GM19238 (cell line): ENCODE measurements at regions not wholly inside any gene's neighbourhood (a gene's known extent, or its start where the extent isn't known, plus 50 kb on each side); places are given as distances from the start of the nearest gene placed in this dataset.
"Not testable (repeated sequence)": the region's sequence is repeated elsewhere in the genome, so short reads cannot be mapped to it uniquely, and the experiment has no call there.

Experiments
- DNase-seq: peaks from one replicate; pipeline ENCODE4 v3.0.0; 2011; ENCODE audit warnings: low spot score; ENCODE audit not compliant: insufficient read length

DNA sequence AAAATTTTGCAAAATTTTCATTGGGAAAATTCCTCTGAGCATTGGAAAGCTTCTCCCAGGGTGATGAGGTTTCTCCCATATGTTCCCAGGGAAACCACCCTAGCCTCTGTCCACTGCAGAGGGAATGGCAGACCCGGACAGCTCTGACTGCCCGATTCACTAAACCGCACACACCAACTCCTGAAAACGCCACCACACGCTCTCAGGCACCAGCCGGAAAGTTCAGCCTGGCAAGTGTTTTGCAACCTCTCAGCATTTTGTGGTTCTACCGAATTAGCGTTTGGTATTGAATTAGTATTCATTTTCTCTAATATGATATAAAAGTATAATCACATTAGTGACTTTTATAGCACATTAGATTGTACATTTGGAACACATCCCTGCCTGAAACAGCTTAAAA lies 213.4 kb downstream of the PHETA1 start:
- DNase-seq, result no peak

DNA sequence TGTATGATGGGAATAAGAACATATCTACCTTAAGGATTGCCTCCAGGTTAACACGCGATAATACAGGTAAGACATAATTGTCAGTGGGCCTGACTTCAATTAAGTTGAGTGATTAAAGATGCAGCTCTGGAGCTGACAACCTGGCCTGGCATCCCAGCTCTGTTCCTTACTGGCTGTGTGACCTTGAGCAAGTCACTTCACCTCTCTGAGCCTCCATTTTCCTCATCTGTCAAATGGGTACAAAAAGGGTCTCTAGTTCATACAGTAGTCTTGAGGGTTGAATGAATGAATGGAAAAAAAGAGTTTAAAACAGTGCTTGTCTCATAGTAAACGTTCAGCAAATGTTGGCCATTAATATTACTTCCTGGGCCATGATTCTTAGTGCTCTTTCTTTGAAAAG lies 213.9 kb downstream of the PHETA1 start:
- no peak for DNase-seq

DNA sequence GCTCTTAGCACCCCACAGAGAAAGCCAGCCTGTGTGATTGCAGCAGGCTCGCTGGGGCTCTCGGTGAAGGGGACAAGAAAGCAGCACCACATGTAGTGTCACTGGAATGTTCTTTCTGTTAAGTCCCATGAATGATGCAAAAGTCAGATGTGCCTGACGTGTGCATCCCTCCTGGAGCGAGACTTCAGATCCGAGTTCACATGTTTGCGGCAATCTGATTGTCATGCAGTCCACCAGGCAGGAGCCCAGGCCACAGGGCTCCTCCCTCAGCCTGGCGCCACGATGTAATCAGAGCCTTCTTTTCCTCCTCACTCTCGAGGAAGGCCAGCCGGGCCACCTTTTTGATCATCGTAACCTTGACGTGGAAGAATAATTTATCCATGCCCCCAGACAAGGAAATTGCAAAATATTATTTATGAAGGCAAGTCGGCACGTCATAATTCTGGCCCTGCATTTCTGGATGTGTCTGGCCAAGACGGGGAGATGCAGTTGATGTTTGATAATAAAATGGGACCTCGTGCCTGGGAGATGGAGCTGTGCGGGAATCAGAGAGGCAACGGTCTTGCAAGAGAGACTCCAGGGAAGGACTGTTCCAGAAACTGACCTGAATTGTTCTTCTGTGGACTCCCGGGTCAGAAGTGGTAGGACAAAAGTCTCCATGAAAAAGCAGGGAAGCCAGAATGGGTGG lies 214.6 kb downstream of the PHETA1 start:
- DNase-seq, result no peak

DNA sequence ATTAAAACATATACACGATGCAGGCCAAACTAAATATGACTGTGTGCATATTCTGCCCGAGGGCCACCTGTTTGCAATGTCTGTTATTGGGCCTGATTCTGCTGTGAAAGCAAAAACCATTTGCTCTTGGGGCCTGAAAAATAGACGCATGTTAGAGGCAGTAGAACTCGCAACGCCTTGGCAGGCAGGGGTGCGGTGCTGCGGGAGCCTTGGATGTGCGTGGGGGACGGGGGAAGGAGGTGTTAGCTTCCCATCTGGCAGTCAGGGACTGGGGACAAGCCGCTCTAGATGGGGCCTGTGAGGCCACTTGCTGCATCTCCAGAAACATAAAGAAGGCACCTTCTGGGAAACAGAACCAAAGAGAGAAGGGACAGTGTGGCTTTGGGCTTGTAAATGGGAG lies 216.3 kb downstream of the PHETA1 start:
- DNase-seq, result no peak

DNA sequence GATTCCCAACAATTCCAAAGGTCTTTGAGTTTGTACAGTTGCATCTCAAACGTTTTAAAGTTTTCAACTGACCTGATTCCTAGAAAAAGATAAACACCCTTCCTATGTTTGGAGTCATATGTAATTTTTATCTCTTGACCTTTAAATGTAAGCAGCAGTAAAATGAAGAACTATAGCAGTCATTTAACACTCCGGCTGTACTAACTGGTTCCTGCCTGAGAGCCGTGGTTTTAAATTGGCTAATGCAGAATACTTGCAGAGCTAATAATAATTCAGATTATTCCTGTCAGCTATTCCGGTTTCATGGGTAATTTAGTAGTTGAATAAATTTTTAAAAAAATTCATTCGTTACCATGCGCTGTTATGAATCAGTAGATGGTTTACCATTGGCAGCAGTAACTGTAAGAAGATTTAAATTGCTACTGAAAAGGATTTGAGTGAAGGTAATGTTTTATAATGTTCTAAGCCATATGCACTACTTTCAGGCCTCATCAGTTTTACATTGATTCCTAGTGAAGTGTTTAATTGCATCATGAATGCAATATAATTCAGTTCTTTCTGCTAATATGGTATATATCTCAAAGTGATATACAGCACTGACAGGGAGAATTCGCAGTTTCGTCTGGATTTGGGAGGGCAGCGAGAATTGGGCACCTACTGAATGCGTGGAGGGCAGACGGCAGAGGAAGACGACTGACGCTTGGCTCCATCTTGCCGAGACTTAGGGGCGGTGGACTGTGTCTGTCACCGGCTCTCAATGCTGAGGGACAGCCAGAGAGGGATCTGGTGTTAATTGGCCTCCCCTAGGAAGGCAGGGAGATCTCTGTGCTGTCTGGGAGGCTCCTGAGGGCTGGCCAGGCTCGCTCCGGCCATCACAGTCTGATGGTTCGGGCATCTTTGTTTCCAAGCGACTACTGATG lies 217.7 kb downstream of the PHETA1 start:
- DNase-seq, result no peak

DNA sequence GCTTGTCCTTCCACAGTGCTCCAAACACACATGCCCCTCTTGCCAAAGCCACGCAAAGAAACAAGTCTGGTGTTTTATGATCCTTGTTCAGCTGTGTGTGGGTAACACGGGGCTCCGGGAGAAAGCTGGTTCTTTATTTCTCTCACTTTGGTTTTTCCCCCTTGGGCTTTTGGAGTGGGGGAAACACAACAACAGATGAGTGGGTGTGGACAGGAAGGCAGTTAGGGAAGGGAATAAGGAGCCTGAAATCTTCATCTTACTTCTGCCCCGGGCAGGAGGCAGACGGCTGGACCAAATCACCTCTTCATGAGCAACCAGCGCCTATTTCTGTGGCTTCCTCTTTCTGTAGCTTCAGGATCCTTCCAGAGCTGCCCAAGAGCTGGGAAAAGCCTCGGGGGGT lies 218.5 kb downstream of the PHETA1 start:
- no peak for DNase-seq

DNA sequence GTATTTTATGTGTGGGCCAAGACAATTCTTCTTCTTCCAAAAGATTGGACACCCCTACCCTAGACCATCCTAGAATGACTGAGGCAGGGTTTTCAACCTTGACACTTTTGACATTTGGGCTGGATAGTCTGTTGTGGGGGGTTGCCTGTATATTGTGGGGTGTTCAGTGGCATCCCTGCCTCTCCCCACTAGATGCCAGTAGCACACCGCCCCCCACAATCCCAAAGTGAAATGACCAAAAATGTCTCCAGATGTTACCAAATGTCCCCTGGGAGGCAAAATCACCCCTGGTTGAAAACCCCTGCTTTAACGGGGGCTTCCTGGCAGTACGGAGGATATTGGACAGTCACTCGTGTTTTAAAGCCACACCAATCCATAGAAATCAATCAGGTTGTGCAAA lies 219.6 kb downstream of the PHETA1 start:
- no peak for DNase-seq

DNA sequence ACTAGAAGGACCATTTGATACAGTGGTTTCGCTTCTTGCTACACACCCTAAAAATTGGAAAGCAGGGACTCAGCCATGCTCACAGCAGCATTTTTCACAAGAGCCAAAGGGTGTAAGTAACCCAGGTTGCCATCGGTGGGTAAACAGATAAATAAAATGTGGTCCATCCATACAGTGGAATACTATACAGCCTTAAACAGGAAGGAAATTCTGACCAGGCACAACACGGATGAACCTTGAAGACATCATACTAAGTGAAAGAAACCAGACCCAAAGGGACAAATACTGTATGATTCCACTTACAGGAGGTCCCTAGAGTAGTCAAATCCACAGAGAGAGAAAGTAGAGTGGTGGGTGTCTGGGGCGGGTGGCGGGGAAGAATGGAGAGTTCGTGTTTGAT lies 220.9 kb downstream of the PHETA1 start:
- DNase-seq, result no peak

DNA sequence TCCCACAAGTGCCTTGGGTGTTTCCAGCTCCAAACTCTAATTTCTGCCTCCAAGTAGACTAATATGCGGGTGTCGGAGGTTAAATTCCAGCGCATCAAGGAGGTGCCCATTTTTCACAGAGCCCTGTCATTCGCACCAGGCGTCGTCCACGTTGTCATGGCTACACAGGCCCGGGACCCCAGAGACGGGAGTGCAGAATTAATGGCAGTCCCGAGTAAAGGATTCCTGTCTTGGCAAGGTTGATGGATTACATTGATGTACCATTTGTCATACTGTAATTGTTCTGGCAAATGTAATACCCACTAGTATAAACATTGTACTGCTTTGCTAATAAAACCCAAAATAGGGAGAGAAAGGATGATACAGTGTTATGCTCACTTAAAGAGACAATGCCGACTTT lies 222.9 kb upstream of the MYL2 start:
- DNase-seq, result no peak

DNA sequence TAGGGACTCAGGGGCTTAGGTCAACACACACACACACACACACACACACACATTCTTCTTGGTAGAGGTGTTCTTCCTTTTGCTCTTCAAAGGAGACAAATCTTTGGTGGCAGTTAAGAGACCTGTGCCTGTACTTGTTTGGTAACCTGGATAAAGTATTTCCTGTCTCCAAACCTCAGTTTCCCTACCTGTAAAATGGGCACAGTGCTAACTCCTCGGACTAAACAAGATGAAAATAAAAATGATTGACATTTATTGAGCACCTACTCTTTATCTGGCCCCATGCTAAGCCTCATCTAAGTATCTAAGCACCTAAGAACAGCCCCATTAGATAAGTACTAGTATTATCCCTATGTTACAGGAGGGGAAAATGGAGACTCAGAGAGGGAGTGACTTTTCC lies 220.8 kb upstream of the MYL2 start:
- no peak for DNase-seq

DNA sequence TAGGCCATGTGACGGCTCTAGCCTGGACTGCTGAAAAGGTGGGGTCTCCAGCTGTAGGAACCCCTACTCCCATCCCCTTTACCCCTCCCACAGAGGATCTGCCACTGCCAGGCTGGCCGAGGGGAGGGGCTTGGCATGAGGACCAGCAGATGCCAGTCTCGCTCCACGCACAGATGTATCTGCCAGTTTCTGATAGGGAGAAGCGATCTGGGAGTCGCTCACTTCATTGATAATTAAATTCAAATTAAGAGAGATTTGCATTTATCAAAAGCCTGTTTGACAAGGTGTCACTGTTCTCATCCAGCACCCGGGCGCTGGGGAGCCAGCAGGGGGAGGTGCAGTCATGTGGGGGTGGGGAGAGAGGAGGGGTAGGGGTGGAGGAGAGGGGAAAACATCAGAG lies 217.6 kb upstream of the MYL2 start:
- no peak for DNase-seq

DNA sequence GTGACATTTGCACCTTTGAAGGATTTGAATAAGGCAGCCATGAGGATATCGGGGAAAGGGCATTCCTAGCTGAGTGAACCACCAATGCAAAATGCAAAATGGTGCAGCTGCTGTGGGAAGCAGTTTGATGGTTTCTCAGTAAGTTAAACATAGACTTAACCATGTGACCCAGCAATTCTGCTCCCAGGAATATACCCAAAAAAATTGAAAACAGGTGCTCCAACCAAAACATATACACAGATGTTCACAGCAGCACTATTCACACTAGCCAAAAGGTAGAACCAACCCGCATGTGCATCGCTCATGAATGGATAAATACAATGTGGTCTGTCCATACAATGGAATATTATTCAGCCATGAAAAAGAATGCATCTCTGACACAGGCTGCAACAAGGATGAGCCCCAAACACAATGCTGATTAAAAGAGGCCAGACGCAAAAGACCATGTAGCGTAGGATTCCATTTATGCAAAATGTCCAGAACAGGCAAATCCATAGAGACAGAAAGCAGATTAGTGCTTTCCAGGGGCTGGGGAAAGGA lies 215.0 kb upstream of the MYL2 start:
- DNase-seq, result no peak

DNA sequence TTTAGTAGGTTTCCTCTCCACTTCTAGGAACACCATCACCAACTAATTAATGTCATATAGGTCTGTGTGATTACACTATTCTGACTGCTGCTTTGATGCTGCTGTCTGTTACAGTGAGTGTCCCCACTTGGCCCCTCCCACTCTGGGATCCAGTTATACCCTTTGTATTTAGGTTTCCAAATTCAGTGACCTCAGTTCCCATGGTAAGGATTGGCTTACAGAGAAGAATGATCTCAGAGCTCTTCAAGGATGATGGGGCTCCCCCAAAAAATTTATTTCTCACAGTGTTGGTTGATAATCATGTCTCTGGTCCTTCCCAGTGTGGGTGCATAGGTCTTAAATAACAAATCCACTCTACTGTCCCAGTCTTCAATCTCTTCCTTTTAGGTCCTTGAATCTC lies 210.0 kb upstream of the MYL2 start:
- no peak for DNase-seq

DNA sequence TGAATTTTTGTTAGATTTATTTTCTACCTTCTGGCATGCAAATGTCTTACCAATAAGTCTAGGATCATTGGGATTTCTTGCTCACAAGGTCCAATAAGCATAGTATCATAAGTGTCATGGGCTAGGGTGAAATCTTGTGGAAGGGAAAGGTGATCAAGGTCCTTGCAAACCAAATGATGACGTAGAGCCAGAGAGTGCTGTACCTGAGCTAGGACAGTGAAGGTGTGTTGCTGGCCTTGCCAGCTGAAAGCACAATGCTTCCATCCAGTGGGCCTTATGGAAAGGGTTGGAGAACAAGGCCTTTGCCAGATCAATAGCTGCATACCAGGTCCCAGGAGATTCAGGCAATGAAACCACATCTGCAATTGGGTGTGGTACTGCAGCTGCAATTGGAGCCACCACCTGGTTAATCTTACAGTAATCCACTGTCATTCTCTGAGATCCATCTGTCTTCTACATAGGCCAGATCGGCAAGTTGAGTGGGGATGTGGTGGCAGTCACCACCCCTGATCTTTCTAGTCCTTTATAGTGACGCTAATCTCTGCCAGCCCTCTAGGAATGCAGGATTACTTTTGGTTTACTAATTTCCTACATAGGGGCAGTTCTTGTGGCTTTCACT lies 208.9 kb upstream of the MYL2 start:
- DNase-seq, result no peak

DNA sequence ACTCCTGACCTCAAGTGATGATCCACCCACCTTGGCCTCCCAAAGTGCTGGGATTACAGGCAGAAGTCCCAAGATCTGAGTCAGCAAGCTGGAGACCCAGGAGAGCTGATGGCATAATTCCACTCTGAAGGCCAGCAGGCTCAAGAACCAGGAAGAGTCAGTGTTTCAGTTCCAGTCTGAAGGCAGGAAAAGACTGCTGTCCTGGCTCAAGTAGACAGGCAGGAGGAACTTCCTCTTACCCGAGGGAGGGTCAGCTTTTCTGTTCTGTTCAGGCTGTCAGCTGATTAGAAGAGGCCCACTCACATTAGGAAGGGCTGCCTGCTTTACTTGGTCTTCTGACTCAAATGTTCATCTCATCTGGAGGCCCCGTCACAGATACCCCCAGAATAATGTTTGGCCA lies 206.0 kb upstream of the MYL2 start:
- no peak for DNase-seq

DNA sequence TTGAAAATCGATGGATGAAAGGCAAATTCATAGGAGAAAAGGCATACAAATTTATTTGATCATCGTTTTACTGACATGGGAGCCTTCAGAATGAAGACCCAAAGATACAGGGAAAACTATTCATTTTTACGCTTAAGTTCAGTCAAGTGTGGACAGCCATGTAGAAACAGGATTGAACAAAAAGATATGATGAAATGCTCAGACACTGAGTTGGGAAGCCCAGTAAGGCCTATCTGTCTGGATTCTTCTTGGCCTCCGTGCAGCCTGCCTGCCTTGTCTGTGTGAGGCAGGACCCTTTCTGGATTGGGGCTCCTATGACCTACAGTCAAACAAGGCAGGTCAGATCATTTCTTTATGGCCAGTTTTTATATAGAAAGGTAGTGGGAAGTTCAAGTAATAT lies 203.8 kb upstream of the MYL2 start:
- no peak for DNase-seq

DNA sequence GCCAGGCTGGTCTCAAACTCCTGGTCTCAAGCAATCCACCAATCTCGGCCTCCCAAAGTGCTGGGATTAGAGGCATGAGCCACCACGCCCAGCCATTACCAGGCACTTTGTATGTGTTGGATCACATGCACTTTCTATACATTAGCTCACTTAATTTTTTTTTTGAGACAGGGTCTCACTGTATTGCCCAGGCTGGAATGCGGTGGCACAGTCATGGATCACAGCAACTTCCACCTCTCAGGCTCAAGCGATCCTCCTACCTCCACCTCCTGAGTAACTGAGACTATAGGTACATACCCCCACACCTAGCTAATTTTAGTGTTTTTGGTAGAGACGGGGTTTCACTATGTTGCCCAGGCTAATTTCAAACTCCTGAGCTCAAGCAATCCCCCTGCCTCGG lies 203.0 kb upstream of the MYL2 start:
- no peak for DNase-seq

DNA sequence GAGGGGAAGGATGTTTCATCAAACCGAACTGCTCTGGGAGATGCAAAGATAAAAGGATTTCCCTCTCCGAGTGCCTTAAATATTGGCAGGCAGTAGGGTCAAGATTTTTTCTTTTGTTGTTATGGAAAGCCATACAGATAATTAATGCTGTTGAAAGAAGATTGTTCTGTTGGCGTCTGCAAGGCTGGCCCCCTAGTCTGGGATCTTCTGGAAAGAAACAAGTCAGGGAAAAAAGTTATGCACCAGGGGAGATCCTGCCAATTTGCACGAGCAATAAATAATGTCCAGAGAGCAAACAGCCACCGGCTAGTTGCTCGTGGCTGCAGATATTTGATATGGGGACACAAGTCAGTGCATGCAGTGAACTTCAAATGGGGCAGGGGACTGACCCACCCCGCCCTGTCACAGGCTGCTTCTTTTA lies 202.1 kb upstream of the MYL2 start:
- DNase-seq, result no peak

DNA sequence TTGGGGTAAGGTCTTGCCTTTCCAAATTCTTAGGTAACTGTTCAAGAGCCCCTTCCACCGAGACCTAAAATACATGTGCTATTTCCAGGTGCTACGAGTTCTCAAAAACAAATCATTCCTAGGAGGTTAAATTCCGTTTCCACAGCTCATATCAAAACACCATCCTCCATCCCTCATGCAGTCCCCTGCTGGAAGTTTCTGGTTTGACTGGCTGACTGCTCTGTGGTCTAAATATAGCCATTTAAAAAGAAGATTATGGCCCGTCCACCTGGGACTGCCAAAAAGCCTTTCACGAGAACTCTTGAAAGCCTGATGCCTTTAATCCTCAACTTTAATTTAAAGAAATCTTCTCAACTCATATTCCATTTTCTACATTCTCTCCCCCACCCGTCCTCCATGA lies 201.5 kb upstream of the MYL2 start:
- no peak for DNase-seq

DNA sequence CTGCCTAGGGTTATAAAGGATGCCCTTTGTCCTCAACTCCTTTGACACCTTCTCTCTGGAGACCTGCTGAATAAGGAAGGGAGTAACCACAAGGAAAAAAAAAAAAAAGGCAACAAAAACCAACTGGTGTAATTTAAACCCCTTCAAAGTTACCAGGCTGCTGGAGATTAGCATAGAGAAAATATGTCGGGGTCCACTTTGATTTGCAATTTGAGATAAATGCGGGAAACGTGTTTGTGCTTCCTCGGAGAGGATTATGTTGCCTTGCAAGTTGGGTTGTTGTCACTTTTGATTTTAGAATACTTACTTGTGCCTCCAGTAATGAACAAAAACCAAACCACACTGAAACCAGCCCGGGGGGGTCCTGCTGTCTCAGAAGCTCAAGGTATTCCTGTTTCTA lies 200.2 kb upstream of the MYL2 start:
- DNase-seq, result no peak

DNA sequence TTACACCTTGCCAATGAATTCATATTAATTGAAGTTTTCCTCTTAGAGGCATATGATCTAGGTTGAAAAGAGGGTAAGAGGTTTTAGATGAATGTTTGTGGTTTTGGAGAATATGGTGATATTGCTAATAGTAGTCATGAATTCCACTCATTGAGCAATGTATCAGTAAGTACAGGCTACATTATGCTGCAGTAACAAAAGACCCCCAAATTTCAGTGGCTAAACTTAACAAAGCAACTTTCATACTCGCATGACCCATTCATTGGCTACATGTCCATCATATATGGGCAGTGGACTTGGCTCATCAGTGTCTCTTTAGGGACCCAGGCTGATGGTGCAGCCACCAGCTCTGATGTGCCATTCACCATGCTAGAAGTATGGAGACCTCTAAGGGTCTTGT lies 196.6 kb upstream of the MYL2 start:
- DNase-seq, result no peak

DNA sequence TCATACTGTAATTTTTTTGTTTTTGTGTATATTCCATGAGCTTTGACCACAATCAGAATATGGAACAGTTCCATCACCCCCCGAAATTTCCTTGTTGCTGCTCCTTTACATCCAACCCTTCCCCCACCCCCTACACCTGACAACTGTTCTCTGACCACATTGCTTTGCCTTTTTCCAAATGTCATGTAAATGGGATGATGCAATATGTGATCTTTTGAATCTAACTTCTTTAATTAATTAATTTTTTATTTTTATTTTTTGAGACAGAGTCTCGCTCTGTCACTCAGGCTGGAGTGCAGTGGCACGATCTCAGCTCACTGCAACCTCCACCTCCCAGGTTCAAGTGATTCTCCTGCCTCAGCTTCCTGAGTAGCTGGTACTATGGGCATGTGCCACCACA lies 192.9 kb upstream of the MYL2 start:
- DNase-seq, result not testable (repeated sequence)
